ENCODE measurements at regions not wholly inside any gene's neighbourhood (a gene's known extent, or its start where the extent isn't known, plus 50 kb on each side); places are given as distances from the start of the nearest gene placed in this dataset.
"Not testable (repeated sequence)": the region's sequence is repeated elsewhere in the genome, so short reads cannot be mapped to it uniquely, and the experiment has no call there.

DNA sequence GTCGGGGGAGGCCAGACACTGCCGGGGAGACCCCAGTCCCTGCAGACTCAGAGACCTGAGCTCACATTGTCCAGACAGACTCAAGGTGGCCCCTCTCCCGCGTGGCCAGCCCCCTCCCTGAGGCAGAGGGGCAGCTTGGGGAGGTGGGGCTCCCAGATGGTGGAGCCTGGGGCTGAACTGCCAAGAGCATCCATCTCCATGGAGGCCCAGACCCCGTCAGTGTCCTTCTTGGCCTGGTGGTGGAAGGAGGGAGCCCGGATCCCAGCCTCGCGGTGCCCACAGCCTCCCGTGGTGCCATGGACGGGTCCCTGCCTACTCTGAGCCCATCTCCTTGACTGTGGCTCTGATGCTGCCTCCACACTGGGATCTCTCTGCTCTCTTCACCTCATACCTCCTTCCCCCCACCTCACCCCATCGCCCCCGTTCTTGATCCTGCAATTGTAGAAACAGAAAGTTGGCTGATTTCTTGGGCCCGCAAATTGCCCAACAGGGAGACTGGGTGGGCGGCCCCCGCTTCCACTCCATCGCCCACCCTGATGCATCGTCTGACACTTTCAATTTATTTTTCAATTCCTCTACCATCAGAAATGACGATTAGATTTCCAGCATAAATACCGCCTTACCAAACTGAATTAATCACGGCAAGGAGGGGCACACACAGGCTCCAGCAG is 348.9 kb downstream of the MATN1 start:
- DNase-seq: no peak

DNA sequence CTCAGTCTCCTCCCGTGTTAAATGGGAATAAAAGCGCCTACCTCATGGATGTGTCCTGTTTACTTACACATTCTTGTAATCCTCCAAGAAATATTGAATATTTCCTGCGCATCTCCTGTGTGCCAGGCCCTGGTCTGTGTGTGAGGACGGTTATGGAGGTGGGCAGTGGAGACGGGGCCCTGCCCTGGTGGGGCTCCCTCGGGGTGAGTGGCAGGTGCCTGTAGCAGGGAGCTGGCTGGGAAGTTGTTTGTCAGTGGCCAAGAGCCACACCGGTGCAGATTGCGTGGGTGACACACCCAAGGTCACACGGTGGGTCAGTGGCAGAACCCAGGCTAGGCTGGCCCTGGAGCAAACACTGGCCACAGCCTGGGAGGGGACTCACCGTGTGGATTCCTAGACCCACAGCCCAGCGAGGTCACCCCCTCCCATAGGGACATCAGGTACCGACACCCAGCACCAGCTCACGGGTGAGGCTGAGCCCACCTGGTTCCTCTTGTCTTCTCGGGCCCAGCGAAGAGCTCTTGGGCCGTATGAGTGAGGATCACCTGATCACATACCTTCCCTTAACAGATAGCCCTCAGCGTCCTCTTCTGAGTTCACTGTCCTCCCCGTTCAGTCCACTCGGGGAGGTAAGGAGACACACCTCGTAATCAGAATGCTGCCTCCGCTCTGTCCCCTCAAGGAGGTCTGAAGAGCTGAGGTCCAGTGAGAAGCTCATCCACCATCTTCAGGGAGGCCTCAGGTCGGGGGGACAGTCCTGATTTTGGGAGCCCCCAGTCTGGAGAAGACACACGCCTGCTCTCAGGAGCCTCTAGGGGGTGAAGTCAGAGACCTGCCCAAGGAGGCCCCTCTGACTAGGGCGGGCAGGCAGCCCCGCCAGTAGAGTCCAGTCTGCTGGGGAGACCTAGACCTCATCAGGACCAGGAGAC is 349.6 kb downstream of the MATN1 start:
- DNase-seq: no peak

DNA sequence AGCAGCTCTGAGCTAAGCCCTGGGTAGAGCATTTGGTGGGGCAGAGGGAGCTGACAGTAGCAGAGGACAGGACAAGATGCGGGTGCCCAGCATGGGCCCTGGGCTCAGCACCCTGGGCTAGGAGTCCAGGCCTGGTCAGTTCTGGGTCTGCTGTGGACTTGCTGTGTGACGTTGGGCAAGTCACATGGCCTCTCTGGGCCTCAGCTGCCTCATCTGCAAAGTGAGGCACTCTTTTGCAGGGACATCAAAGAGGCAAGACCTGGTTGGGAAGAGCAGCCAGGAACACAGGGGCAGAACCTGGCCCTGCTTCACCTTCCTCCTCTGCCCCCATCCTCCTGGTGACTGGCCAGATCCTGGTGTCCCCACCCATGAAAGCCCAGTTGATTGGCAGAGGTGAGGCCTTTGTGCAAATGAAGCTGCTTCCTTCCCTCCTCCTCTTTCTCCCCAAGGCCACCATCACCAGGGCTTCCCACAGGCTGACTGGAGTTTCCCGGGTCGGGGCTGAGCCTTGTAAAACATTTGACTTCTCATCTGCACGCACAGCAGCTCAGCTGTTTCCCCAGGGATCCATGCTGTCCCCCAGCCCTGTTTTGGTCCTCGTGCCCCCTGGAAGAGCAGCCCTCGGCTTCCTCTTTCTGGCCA is 350.5 kb downstream of the MATN1 start:
- no peak for DNase-seq

DNA sequence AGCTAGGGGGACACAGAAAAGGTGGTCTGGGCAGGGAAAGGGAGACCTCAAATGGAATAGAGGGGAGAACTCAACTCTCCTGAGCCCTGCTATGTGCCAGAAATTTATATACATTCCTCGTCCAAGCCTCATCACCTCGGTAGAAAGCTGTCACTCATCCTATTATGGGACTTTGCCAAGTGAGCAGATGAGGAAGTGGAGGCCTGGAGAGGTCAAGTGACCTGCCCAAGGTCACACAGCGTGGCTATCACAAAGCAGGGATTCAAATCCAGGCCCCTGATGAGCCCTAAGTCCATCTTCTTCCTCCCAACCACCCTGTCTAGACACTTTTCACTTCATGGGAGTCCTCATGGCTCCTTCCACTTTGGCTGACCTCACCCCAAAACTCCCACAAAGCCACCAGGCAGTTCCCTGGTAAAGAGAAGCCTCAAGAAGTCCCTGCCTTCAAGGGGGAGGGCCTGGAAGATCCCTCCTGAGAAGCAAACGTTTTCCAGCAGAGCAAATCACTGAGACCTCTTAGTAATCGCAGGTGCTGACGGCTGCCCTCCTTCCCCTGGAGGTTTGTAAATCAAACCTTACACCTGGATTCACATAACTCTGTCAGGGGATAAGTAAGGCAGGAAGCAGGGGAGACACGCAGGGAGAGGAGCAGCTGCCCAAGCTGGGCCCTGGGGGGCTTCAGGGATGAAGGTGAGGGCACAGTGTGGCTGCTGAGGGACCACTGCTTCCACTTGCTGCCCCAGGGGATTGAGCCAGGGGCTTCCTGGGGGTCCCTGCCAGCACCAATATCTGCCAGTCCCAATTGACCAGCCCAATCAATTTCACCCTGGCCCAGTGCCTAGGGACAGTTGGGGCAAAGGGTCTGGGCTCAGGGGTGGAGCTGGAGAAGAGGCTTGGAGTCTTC is 351.2 kb downstream of the MATN1 start:
- DNase-seq: no peak

DNA sequence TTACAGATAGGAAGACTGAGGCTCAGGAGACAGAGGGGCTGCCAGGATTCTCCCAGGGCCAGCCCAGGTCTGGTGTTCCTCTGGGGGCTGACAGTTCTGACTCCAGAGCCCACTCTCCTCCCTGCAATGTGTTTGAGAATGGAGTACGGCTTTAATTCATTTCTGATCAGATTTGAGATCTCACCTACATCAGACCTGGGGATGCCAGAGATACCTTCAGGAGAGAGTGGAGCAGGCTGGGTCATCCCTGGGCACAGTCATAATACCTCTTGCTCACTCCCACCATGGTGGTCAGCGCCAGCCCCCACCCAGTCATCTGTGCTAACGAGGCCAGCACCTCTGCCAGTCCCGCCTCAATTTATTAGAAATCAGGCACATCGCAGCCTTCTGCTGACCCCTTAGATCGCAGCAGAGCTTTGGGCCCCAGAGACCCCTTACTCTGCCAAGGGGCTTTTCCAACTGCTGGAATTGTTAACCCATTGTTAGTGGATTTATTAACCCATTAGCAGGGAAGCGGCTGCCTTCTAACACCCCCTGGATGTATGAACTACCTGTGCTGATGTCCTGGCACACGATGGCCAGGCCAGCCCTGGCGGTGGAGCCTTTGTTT is 352.1 kb downstream of the MATN1 start:
- no peak for DNase-seq

DNA sequence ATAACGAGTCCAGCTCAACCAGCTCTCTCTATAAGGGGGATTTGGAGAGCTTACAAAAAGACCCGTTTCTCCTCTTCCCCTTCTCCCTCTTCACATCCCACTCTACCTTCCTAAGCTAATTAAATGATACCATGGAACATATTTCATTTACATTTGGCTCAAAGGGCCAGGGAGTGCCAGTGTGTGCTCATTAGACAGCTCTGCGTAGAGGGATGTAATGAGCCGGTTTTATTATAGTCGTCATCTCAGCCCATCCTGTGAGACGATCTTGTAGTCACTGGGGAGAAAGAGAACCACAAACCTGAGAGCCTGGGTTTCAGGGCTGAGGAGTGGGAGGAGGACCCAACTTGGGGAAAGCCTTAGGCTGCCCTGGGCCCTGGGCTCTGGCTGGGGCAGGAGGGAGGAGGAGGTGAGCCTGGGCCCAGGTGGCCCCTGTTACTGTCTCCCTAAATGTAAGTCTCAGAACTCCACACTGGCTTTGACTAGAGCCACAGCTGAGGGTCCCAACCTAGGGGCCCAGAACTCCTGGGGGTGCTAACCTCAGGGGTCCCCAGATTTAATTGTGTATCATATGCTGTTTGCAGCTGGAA is 354.6 kb downstream of the MATN1 start:
- no peak for DNase-seq

DNA sequence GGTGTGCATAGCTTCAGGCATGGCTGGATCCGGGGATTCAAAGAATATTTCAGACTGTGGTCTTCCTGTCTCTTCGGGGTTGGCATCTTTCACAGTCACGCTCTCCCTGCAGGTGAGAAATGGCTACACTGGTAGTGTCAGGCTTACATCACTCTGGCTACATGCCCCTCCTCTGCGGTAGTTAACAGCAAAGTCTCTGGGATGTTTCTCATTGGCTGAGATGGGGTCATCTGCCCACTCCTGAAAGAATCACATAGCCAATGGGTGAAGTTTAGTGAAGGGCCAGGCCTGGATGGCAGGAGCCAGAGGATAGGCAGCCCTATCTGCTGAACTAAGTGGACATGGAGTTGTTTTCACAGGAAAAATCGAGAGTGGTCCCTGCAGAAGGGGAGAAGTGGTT is 356.5 kb downstream of the MATN1 start:
- DNase-seq: no peak

DNA sequence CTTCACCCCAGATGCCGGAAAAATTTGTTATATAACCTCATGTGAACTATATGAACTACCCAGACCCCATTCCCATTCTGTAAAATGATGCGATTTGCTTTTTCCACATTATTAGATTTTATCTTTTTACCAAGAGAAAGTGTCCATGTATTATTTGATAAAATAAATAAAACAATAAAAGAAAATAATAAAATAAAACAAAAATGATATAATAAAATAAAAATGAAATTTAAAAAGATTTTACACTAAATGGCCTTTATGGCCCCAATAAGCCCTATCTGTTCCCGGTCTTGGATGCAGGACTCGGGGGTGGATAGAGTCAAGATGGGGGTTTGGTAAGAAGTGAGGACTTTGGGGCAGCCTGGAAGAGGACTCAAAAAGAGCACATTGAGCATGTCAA is 357.2 kb downstream of the MATN1 start:
- no peak for DNase-seq

DNA sequence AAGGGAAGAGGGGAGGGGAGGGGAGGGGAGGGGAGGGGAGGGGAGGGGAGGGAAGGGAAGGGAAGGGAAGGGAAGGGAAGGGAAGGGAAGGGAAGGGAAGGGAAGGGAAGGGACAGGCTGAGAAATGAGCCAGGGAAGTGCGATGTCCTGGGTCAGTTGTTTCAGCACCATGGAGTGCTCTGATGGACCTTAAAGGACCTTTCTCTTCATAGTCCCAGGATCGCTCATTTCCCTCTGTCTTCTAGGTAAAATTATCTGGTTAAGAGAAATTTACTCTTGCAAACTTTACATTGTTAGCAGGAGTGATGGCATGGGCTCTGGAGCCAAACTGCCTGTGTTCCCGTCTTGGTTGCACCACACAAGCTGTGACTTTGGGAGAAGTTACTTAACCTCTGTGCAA is 357.8 kb downstream of the MATN1 start:
- DNase-seq: no peak

DNA sequence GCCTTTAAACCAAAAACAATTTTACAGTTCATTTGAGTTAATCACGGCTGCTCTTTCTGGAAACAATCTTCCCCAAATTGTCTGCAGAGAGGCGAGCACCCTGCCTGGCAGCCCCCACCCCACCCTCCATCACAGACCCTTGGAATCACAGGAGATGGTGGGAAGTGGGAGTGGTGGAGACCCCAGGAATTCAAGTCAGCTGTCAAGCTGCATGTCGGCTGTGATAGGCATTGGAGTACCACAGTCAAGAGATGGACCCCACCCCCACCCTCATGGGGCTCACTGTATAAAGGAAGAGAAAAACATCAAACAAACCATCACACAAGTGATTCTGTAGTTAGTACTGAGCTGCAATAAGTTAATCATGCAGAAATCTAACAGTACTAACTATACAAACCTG is 360.4 kb downstream of the MATN1 start:
- DNase-seq: no peak

DNA sequence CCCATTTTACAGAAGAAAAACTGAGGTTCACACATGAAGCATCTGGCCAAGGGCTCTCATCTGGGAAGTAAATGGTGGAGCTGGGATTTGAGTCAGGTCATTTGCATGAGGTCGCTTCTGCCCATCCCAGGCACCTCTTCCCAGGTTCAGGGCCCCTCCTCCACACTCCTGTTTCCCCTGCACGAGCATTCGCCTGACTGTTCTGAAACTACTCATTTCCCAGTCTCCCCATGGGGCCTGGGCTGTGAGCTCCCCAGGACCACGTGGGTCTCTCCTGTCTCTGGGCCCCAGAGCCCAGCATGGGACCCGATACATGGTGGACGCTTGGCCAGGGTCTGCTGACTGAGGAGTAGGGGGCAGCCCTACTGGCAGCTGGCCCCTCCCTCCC is 360.8 kb downstream of the MATN1 start:
- no peak for DNase-seq

DNA sequence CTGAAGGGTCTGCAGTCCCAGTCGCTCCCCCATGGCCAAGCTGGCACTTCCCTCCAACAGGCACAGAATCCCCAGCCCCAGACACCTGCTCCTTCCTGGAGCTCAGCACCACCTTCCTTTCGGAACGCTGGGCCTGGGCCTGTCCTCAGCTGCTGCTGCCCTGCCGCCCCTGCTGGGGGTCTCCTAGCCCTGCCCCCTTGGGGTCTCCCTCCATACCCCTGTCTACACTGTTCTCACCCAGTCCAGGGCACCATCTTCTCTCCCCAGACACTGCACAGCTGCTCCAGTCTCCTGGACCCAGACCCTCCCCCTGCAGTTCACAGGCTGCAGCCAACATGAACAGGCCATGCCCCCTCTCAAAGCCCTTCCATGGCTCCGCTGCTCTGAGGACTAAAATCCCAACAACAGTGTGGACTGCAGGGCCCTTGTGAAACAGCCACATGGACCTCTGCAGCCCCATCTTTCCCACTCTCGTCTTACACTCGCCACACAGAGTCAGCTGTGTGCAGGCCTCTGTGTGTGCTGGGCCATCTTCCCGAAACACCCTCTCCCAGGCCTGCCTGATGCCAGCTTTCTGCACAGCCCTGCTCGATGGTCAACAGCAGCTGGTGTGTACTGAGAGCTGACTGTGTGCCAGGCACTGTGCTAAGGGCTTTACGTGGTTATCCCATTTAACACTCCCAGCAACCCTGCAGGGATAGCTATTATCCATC is 361.3 kb downstream of the MATN1 start:
- not testable (repeated sequence) for DNase-seq

DNA sequence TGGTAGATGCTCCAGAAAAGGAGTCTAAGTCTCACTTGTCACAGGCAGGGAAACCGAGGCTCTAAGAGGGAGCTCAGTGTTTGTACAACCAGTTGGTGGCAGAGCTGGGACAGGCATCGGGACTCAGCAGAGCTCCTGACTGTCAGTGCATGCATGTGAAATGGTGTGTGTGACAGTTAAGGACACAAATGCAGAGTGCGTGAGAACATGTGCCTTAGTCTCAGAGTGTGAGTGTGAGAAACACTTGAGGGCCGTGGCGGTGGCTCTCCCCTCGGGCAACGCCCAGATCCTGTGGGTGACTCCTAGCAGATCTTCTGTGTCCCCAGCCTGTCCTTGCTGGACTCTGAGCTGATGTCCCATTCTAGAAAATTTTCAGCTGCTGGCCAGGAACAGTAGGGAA is 362.6 kb downstream of the MATN1 start:
- no peak for DNase-seq

DNA sequence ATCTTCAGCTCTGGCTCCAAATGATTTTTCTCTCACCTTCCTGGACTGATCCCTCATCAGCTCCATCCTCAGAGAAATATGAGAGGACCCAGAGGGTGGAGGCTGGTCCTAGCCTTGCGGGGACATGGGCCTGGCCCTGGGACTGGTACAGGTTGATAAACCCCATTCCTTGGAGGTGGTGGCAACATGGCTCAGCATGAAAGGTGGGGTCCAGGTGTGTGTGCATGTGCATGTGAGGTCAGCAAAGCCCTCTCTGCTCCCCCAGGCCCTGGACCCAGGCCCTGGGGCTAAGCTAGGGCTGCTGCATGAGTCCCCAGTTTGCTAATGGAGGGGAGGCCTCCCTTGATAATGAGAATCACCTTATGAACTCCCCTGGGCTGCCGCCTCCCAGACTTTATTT is 363.1 kb downstream of the MATN1 start:
- DNase-seq: no peak

DNA sequence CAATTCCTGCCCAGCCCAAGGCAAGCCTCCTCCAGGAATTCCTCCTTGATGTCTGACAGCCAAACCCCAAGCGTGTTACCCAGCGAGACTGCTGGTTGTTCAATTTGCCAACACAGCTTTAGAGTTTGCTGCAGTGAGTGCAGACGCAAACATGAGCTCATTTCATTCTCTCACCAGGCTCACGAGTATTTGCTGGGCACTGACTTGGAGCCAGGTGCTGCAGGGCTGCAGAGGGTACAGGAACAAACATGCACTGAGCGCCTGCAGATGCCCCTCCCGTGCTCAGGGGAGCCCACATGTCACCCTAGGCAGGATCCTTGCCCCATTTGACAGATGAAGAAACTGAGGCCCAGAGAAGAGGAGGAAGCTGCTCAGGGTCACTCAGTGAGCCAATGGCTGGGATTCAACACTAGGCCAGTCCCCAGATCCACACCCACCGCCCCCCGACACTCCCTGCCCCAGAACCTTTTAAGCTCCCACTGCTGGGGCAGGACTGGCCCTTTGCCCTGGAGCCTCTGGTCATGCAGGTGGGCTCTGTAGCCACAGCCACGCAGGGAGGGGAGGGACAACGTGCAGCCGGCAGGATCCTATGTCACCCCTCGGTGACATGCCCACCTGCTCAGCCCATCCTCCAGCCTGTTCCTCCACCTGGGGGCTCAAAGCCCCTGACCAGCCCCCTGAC is 363.7 kb downstream of the MATN1 start:
- no peak for DNase-seq

DNA sequence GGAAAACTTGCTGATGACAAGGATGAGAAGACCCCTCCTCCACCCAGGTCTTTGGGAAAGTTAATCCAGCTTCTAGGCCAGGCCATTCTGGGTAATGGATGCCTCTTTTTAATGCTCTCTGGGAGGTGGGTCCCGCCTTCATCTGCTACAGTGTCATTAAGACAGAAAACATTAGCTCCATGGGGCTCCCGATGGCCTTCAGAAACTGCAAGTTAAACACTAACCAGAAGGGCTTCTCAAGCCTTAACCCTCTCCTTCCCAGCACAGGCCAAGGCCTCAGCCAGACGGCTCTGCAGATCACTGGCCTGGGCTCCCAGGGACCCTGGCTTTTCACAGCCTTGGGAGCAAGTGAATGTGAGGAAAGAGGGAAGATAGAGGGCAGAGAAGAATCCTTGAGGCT is 364.9 kb downstream of the MATN1 start:
- no peak for DNase-seq

DNA sequence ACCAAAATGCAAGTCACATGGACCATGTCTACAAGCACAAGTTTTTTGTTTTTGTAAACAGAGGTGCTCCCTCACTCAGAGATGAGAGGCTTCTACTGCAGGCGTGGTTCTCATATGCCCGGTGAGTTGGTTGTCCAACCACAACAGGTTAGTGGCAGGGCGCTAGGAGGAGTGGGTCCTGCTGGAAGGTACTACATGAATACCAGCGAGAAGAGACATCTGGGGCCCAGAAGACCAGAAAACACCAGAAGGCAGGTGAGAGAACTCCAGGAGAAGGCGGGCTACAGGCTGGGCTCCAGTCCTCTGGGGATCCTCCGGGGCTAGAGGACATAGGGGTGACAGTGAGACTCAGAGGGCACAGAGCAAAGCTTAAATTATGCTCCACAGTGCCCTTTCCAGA is 366.5 kb downstream of the MATN1 start:
- DNase-seq: no peak

DNA sequence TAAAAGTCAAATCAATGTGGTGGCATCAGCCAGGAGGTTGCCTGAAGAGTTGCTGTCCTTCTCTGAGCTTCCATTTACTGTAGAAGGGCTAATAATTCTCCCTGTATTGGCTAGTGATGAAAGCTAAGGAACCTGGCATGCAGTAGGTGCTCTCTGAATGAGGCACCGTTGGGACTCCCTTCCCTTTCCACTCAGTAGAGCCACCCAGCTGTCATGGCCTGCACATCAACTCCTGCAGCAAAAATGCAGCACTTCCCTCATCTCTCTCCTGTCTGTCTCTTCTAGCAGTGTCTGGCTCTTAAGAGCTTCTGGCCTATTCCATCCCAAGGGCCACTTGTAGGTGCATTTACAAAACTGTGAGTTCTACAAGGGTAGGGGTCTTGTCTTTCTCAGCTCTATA is 369.0 kb downstream of the MATN1 start:
- no peak for DNase-seq

DNA sequence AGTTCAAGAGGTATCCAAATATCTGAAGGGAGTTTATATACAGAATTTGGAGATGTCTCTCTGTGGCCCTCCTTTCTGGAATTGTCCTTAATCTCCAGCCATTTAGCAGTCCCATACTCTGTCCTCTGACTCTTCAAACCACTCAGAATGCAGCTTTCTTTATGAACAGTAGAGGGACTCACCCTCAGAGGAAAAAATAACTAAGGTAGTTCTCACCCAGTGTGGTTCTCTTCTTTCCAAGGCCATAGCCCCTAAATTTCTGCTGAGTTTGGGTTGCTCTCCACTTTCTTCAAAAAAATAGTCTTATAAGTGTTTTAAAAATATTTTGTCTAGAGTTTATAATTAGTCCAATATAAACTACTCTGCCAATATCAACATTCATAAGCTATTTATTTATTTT is 369.7 kb downstream of the MATN1 start:
- DNase-seq: no peak

DNA sequence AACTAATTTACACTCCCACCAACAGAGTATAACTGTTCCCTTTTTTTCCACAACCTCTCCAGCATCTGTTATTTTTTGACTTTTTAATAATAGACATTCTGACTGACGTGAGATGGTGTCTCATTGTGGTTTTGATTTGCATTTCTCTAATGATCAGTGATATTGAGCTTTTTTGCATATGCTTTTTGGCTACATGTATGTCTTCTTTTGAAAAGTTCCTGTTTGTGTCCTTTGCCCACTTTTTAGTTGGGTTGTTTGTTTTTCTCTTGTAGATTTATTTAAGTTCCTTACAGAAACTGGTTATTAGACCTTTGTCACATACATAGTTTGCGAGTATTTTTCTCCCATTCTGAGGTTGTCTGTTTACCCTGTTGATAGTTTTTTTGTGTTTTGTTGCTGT is 375.2 kb downstream of the MATN1 start:
- DNase-seq: no peak

Data from COR-L47 (cell line).